HUES6 (cell line): ENCODE measurements at regions not wholly inside any gene's neighbourhood (a gene's known extent, or its start where the extent isn't known, plus 50 kb on each side); places are given as distances from the start of the nearest gene placed in this dataset.

ENCODE experiments used
- H3K27ac ChIP-seq: 2 replicates; pipeline ENCODE4 v1.7.0; 2013; ENCODE audit warnings: low read depth, mild to moderate bottlenecking, low read length, inconsistent platforms
- H3K27me3 ChIP-seq: 2 replicates; pipeline ENCODE4 v1.6.1; 2013; ENCODE audit warnings: low read length; ENCODE audit not compliant: control insufficient read depth, insufficient read depth
- H3K36me3 ChIP-seq: 2 replicates; pipeline ENCODE4 v1.6.1; 2013; ENCODE audit warnings: low read length; ENCODE audit not compliant: control insufficient read depth, insufficient read depth
- H3K4me1 ChIP-seq: 2 replicates; pipeline ENCODE4 v1.6.1; 2013; ENCODE audit warnings: low read length; ENCODE audit not compliant: control insufficient read depth, insufficient read depth
- H3K4me3 ChIP-seq: 2 replicates; pipeline ENCODE4 v1.5.1; 2013; ENCODE audit warnings: low read depth, low read length
- H3K9ac ChIP-seq: one replicate; pipeline ENCODE4 v1.6.1; 2013; ENCODE audit warnings: mild to moderate bottlenecking, low read length
- H3K9me3 ChIP-seq: 2 replicates; pipeline ENCODE4 v1.6.1; 2013; ENCODE audit warnings: low read depth, low read length; ENCODE audit not compliant: control insufficient read depth, insufficient read depth

- H3K9me3 ChIP-seq: no peaks in the 10 kb centered on the region
- no peaks in the 10 kb centered on the region for H3K27me3 ChIP-seq
- H3K27ac ChIP-seq: no peak overlapping the region
Observed at GRCh38 chr7:109351493-109351892, 781.8 kb downstream of the DNAJB9 start.

DNA sequence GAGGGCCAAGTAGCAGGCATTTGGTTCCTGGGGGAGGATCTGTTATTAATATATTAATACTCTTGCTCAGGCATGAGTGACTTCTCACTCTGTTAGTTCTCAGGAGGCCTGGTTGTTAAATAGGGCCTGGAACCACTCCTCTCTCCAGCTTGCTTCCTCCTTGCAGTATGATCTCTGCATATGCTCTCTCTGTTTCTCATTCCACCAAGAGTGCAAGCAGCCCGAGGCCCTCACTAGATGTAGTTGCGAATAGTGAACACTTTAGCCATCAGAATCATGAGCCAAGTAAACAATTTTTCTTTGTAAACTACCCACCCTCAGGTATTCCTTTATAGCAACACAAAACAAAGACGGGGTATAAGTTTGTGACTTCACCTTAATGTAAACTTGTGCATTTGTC is 784.3 kb downstream of the DNAJB9 start:
- no peaks in the 10 kb centered on the region for H3K27me3 ChIP-seq
- H3K36me3 ChIP-seq: no peaks in the 10 kb centered on the region
- H3K4me1 ChIP-seq: no peaks in the 10 kb centered on the region
- no peak overlapping the region for H3K9ac ChIP-seq
- no peak overlapping the region for H3K27ac ChIP-seq
- no peaks in the 10 kb centered on the region for H3K9me3 ChIP-seq
- no peak overlapping the region for H3K4me3 ChIP-seq

More at GRCh38 chr7:109351493-109351892, 781.8 kb downstream of the DNAJB9 start:
- H3K36me3 ChIP-seq: no peaks in the 10 kb centered on the region
- H3K4me3 ChIP-seq: no peak overlapping the region
- no peak overlapping the region for H3K9ac ChIP-seq
- H3K4me1 ChIP-seq: no peaks in the 10 kb centered on the region

- no peaks in the 10 kb centered on the region for H3K36me3 ChIP-seq
- no peak overlapping the region for H3K4me3 ChIP-seq
- no peaks in the 10 kb centered on the region for H3K9me3 ChIP-seq
- H3K27ac ChIP-seq: no peak overlapping the region
- no peaks in the 10 kb centered on the region for H3K4me1 ChIP-seq
- no peak overlapping the region for H3K9ac ChIP-seq
- H3K27me3 ChIP-seq: no peaks in the 10 kb centered on the region
Observed at GRCh38 chr7:109354552-109354951, 784.9 kb downstream of the DNAJB9 start.

- H3K9ac ChIP-seq: no peak overlapping the region
- H3K9me3 ChIP-seq: no peaks in the 10 kb centered on the region
- no peaks in the 10 kb centered on the region for H3K36me3 ChIP-seq
- H3K27me3 ChIP-seq: no peaks in the 10 kb centered on the region
- no peak overlapping the region for H3K4me3 ChIP-seq
- H3K4me1 ChIP-seq: no peaks in the 10 kb centered on the region
- H3K27ac ChIP-seq: no peak overlapping the region
Observed at GRCh38 chr7:109375823-109376222, 806.1 kb downstream of the DNAJB9 start.

DNA sequence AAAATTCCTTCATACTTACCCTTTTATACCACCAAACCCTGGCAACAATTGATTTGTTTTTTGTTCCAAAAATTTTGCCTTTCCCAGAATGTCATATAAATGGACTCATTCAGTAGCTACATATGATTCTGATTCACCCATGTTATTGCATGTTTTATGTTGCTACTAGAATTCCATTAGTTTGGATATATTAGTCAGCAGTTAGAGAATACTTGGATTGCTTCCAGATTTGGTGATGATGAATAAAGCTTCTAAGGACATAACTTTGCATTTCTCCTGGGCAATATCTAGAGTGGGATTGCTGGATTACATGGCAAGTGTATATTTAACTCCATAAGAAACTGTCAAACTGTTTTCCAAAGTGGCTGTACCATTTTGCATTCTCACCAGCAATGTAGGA is 806.9 kb downstream of the DNAJB9 start:
- Histone ChIP-seq H3K36me3 (no peaks in the 10 kb centered on the region), H3K9me3 (no peaks in the 10 kb centered on the region), H3K9ac (no peak overlapping the region), H3K27me3 (no peaks in the 10 kb centered on the region), H3K4me1 (no peaks in the 10 kb centered on the region), H3K27ac (no peak overlapping the region), H3K4me3 (no peak overlapping the region)

DNA sequence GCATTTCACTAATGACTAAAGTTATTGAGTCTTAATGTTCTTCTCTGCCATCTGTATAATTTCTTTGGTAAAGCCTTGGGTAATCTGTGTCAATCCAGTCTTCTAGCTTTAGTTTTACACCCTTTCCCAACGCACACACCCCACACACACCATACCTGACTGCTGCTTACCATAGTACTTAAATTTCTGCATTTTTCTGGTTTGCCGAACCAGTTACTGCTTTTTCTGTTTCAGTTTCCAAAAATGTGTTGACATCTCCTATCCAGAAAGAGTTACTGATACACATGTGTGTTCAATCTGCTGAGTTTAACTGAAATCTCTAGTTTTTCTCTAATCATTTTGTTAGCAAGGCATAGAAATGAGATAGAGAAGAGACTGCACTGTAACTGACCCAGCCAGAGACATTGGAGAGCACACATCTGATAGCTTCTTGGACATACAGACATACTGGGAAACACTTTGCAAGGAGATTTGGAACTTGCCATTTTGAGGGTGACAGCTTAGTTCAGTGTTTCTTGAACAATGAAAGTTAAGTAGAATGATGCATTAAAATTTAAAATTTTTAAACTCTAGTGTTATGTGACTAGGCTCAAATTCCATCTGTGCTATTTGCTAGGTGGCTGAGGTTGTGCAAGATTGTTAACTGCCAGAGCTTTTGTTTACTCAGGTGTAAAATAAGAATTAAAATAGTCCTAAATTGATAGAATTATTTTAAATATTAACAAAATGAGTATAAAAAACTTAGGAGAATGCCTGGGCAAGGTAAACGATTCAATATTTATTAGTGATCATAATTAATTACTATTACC is 807.6 kb downstream of the DNAJB9 start:
- H3K27ac ChIP-seq: no peak overlapping the region
- H3K4me1 ChIP-seq: no peaks in the 10 kb centered on the region
- H3K27me3 ChIP-seq: no peaks in the 10 kb centered on the region
- H3K4me3 ChIP-seq: no peak overlapping the region
- H3K9ac ChIP-seq: no peak overlapping the region
- H3K36me3 ChIP-seq: no peaks in the 10 kb centered on the region
- H3K9me3 ChIP-seq: no peaks in the 10 kb centered on the region

DNA sequence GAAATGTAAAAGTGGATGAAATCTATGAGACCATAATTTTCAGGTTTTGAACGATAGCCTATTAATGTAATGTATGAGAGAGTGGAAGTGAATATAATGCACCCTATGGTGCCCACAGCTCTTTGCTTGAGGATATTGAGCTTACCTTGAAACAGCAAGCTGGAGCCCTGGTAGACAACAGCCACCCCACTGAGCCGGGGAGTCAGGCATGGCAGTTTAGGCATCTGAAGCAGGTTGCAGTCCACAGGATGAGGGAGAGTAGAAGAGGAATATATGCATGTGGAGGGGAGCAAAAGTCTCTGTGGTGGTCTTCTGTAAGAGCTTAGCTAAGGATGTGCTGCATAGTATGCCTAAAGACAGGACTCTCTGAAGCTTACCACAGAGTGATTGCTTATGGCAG is 817.3 kb downstream of the DNAJB9 start:
- Histone ChIP-seq H3K4me3 (no peak overlapping the region), H3K36me3 (no peaks in the 10 kb centered on the region), H3K9me3 (no peaks in the 10 kb centered on the region), H3K27me3 (no peaks in the 10 kb centered on the region), H3K27ac (no peak overlapping the region), H3K4me1 (no peaks in the 10 kb centered on the region), H3K9ac (no peak overlapping the region)

- no peak overlapping the region for H3K27ac ChIP-seq
- H3K9me3 ChIP-seq: no peaks in the 10 kb centered on the region
- no peaks in the 10 kb centered on the region for H3K36me3 ChIP-seq
- H3K4me3 ChIP-seq: no peak overlapping the region
- no peaks in the 10 kb centered on the region for H3K27me3 ChIP-seq
- H3K4me1 ChIP-seq: no peaks in the 10 kb centered on the region
- H3K9ac ChIP-seq: no peak overlapping the region
Observed at GRCh38 chr7:109387530-109387929, 817.9 kb downstream of the DNAJB9 start.

GRCh38 chr7:109391240-109391639 is 821.6 kb downstream of the DNAJB9 start:
- H3K27me3 ChIP-seq: no peaks in the 10 kb centered on the region
- H3K9me3 ChIP-seq: no peaks in the 10 kb centered on the region
- H3K4me3 ChIP-seq: no peak overlapping the region
- H3K9ac ChIP-seq: no peak overlapping the region
- no peak overlapping the region for H3K27ac ChIP-seq
- no peaks in the 10 kb centered on the region for H3K36me3 ChIP-seq
- no peaks in the 10 kb centered on the region for H3K4me1 ChIP-seq

DNA sequence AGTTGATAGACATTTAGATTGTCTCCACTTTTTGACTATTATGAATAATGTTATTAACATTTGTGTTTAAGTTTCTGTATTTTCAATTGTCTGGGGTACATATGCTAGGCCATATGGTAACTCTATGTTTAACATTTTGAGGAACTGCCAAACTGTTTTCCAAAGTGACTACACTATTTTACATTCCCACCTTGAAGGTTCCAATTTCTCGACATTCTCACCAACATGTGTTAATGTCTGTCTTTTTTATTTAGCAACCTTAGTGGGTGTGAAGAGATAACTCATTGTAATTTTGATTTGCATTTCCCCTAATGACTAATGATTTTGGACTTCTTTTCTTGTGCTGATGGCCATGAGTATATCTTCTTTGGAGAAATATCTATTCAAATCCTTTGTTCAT is 832.4 kb downstream of the DNAJB9 start:
- Histone ChIP-seq H3K9me3 (no peaks in the 10 kb centered on the region), H3K4me3 (no peak overlapping the region), H3K4me1 (0 out of 2 replicates have a peak, but pooled peaks cover 8% of the 10 kb centered on the region), H3K9ac (no peak overlapping the region), H3K27me3 (no peaks in the 10 kb centered on the region), H3K27ac (no peak overlapping the region), H3K36me3 (no peaks in the 10 kb centered on the region)

DNA sequence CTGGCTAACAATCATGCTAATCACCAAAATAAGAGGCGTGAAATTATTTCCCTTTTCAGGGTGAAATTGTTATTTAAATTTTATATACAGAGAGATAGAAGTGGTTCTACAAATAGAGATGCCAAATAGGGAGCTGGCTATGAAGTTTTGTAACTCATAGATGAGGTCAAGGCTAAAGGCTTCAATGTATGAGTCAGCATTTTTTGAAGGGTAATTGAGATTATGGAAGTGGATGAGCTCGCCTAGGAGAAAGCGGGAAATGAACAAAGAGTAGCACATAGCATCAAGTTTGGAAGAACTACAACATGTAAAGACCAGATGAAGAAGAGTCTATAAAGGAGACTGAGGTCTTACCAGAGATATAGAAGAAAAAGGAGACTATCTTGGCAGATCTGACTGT is 838.1 kb downstream of the DNAJB9 start:
- no peak overlapping the region for H3K9ac ChIP-seq
- no peaks in the 10 kb centered on the region for H3K27me3 ChIP-seq
- H3K4me1 ChIP-seq: 0 out of 2 replicates have a peak, but pooled peaks cover 8% of the 10 kb centered on the region
- no peaks in the 10 kb centered on the region for H3K36me3 ChIP-seq
- H3K4me3 ChIP-seq: no peak overlapping the region
- no peaks in the 10 kb centered on the region for H3K9me3 ChIP-seq
- H3K27ac ChIP-seq: no peak overlapping the region
